K562 (cell line): ENCODE measurements at regions not wholly inside any gene's neighbourhood (a gene's known extent, or its start where the extent isn't known, plus 50 kb on each side); places are given as distances from the start of the nearest gene placed in this dataset.
A peak's percentile ranks its signal among the peaks of the same experiment; 100 is the strongest.

ENCODE experiments used
- CTBP1 ChIP-seq: fragments of 450-650 bp; IDR thresholded peaks from 2 replicates; pipeline ENCODE4 v1.6.1; 2016; ENCODE audit warnings: borderline replicate concordance
- EP400 ChIP-seq: fragments of 450-650 bp; IDR thresholded peaks from 2 replicates; pipeline ENCODE4 v1.6.1; 2017; ENCODE audit warnings: antibody characterized with exemption, mild to moderate bottlenecking, moderate library complexity
- FOXK1 ChIP-seq: sonication (generic); formaldehyde crosslinking; IDR thresholded peaks from 2 replicates; pipeline ENCODE4 v1.8.0; 2022; ENCODE audit warnings: missing genetic modification reagents, mild to moderate bottlenecking, borderline replicate concordance
- GATAD2B ChIP-seq: fragments of 450-650 bp; IDR thresholded peaks from 2 replicates; pipeline ENCODE4 v1.6.1; 2017; ENCODE audit warnings: mild to moderate bottlenecking, borderline replicate concordance
- HEY1 ChIP-seq: fragments of 250-450 bp; sonication (Bioruptor Pico); IDR thresholded peaks from 2 replicates; pipeline ENCODE4 v1.5.0; 2020; ENCODE audit warnings: mild to moderate bottlenecking, moderate library complexity, borderline replicate concordance
- HINFP ChIP-seq: fragments of 450-650 bp; conservative IDR thresholded peaks from 2 replicates; pipeline ENCODE4 v1.6.1; 2016; ENCODE audit warnings: missing genetic modification characterization, low read depth, mild to moderate bottlenecking, control low read depth, missing compliant biosample characterization
- KDM4B ChIP-seq, 2 experiments: fragments of 450-650 bp in 1 of 2; sonication (generic) in 1 of 2; IDR thresholded peaks; 2 replicates each; pipeline ENCODE4 v1.6.1; 2016 to 2017; ENCODE audit warnings: borderline replicate concordance in 2 of 2, antibody characterized with exemption in 1 of 2, low read depth in 1 of 2, mild to moderate bottlenecking in 1 of 2
- MXD1 ChIP-seq: fragments of 250-450 bp; sonication (Bioruptor Pico); IDR thresholded peaks from 2 replicates; pipeline ENCODE4 v1.8.0; 2021; ENCODE audit warnings: borderline replicate concordance, mild to moderate bottlenecking, moderate library complexity; ENCODE audit not compliant: poor library complexity, severe bottlenecking
- NR1H2 ChIP-seq: sonication (generic); formaldehyde crosslinking; IDR thresholded peaks from 2 replicates; pipeline ENCODE4 v1.4.0; 2020; ENCODE audit warnings: mild to moderate bottlenecking, missing genetic modification reagents
- SMARCA4 ChIP-seq: fragments of 450-650 bp; IDR thresholded peaks from 2 replicates; pipeline ENCODE4 v1.6.1; 2016
- TAF15 ChIP-seq: fragments of 200-400 bp; formaldehyde crosslinking; IDR thresholded peaks from 2 replicates; pipeline ENCODE4 v1.6.1; 2017; ENCODE audit warnings: mild to moderate bottlenecking, low read depth, low read length, moderate library complexity
- TFE3 ChIP-seq: fragments of 450-650 bp; formaldehyde crosslinking; IDR thresholded peaks from 2 replicates; pipeline ENCODE4 v1.4.0; 2020; ENCODE audit warnings: mild to moderate bottlenecking, mixed read lengths
- USF1 ChIP-seq: sonication (generic); formaldehyde crosslinking; IDR thresholded peaks from 2 replicates; pipeline ENCODE4 v1.9.0; 2022; ENCODE audit warnings: mild to moderate bottlenecking, missing genetic modification reagents
- ZBTB12 ChIP-seq: fragments of 250-450 bp; sonication (Bioruptor Pico); IDR thresholded peaks from 2 replicates; pipeline ENCODE4 v1.4.0; 2020
- ZBTB7A ChIP-seq: IDR thresholded peaks from 2 replicates; pipeline ENCODE4 v1.6.1; 2011; ENCODE audit warnings: low read depth, mild to moderate bottlenecking, low read length, moderate library complexity, borderline replicate concordance; ENCODE audit not compliant: control insufficient read depth
- ZNF253 ChIP-seq: fragments of 250-450 bp; sonication (Bioruptor Pico); conservative IDR thresholded peaks from 2 replicates; pipeline ENCODE4 v1.6.1; 2021; ENCODE audit warnings: mild to moderate bottlenecking
- ZNF280B ChIP-seq: fragments of 250-450 bp; sonication (Bioruptor Pico); IDR thresholded peaks from 2 replicates; pipeline ENCODE4 v1.5.1; 2021; ENCODE audit warnings: mild to moderate bottlenecking
- ZNF445 ChIP-seq: fragments of 250-450 bp; sonication (Bioruptor Pico); IDR thresholded peaks from 2 replicates; pipeline ENCODE4 v1.4.0; 2020; ENCODE audit warnings: low read depth, mild to moderate bottlenecking, moderate library complexity
- ZNF75A ChIP-seq: fragments of 450-650 bp; formaldehyde crosslinking; IDR thresholded peaks from 2 replicates; pipeline ENCODE4 v1.4.0; 2020; ENCODE audit warnings: mild to moderate bottlenecking
- ZNF764 ChIP-seq: fragments of 250-450 bp; sonication (Bioruptor Pico); IDR thresholded peaks from 2 replicates; pipeline ENCODE4 v1.4.0; 2020; ENCODE audit warnings: low read depth, mild to moderate bottlenecking, moderate library complexity

GRCh38 chr22:22168190-22168940, 76.2 kb upstream of the VPREB1 start (continued):
- TF ChIP-seq EP400, result no peak
- peak; percentile 99 for TF ChIP-seq USF1 (CRISPR knock-in tag)
- no peak for TF ChIP-seq NR1H2
- TF ChIP-seq TFE3, result peak; percentile 100
- TF ChIP-seq HINFP (tag), result peak; percentile 65
- no peak for TF ChIP-seq ZBTB7A
- TF ChIP-seq HEY1 (CRISPR knock-in tag), result peak; percentile 85; the same call in 1 of the 2 replicates
- peak; percentile 75; the same call in 1 of the 2 replicates for TF ChIP-seq ZNF445 (CRISPR knock-in tag)
- TF ChIP-seq GATAD2B, result no peak
- TF ChIP-seq ZBTB12 (CRISPR knock-in tag), result peak; percentile 80
- peak in 1 of 2 experiments; percentile 90; a peak in 1 of 4 replicates for TF ChIP-seq KDM4B (IDR thresholded peaks at IDR 0.05; ENCODE audit: borderline replicate concordance in 2 of 2, low read depth in 1 of 2)
- TF ChIP-seq ZNF253 (CRISPR knock-in tag), result no peak
- TF ChIP-seq TAF15, result no peak
- no peak for TF ChIP-seq ZNF280B (CRISPR knock-in tag)
- no peak; the same call in none of the 2 replicates for TF ChIP-seq ZNF75A (CRISPR knock-in tag)
- TF ChIP-seq CTBP1, result peak; percentile 65
- no peak for TF ChIP-seq ZNF764 (CRISPR knock-in tag)
- TF ChIP-seq MXD1 (CRISPR knock-in tag), result no peak
- TF ChIP-seq SMARCA4, result no peak; the same call in 1 of the 2 replicates
- TF ChIP-seq FOXK1 (CRISPR knock-in tag), result no peak
